ENCODE measurements at regions not wholly inside any gene's neighbourhood (a gene's known extent, or its start where the extent isn't known, plus 50 kb on each side); places are given as distances from the start of the nearest gene placed in this dataset.

- H3K23ac ChIP-seq (ENCODE audit: low read depth, low read length), result no peak overlapping the region
- no peaks in the 10 kb centered on the region for H3K9me3 ChIP-seq (ENCODE audit: control insufficient read depth, insufficient read depth, low read length)
- no peak overlapping the region for H3K4ac ChIP-seq (ENCODE audit: low read depth, low read length)
- no peak overlapping the region for H2BK15ac ChIP-seq (ENCODE audit: low read depth, low read length)
- no peak overlapping the region for H2AK9ac ChIP-seq (replicated peaks; ENCODE audit: low read depth, low read length, poor library complexity)
- H3K27ac ChIP-seq (ENCODE audit: insufficient read depth, low read length), result no peak overlapping the region
- no peak overlapping the region for H3K14ac ChIP-seq (replicated peaks; ENCODE audit: low read depth, low read length)
- no peak overlapping the region for H2BK20ac ChIP-seq (ENCODE audit: low read depth, low read length)
- WGBS, 2 experiments (ENCODE audit: extremely low coverage in 2 of 2, insufficient read length in 1 of 2), result no CpG with 5 or more reads among the region's 2 CpGs
- dilution Hi-C loops (cut with HindIII; ENCODE audit: low sequenced_read_pairs, unreplicated experiment), result no loop called here
- H3K4me1 ChIP-seq (ENCODE audit: control insufficient read depth, insufficient read depth, low read length), result no peaks in the 10 kb centered on the region
- H3K56ac ChIP-seq (ENCODE audit: extremely low read depth, insufficient read depth, low read length), result no peak overlapping the region
- H2AK5ac ChIP-seq (ENCODE audit: low read depth, low read length), result no peak overlapping the region
- DNase-seq, result no peak
- no TSS peak for BruUV-seq (replicated peaks)
- no peaks in the 10 kb centered on the region for H3K79me1 ChIP-seq (ENCODE audit: low read depth in 1 of 2, low read length in 2 of 2)
- no peak overlapping the region for H4K91ac ChIP-seq (ENCODE audit: insufficient read depth, low read depth, low read length)
- ChIA-PET CTCF (no interaction called here), POLR2A (ENCODE audit: unreplicated experiment) (no interaction called here)
- H3K27me3 ChIP-seq (ENCODE audit: control insufficient read depth, insufficient read depth, low read length), result no peaks in the 10 kb centered on the region
- no peak overlapping the region for H2AFZ ChIP-seq (replicated peaks; ENCODE audit: low read length, poor library complexity)
- H4K8ac ChIP-seq (ENCODE audit: low read depth in 2 of 2, low read length in 2 of 2), result no peak overlapping the region
- no peak overlapping the region for H3K9ac ChIP-seq (ENCODE audit: low read depth, low read length)
- no peaks in the 10 kb centered on the region for H4K20me1 ChIP-seq (ENCODE audit: insufficient read depth, low read length)
- no peak overlapping the region for H2BK120ac ChIP-seq (ENCODE audit: low read depth, low read length)
- H4K5ac ChIP-seq (ENCODE audit: low read depth, low read length), result no peak overlapping the region
- TF ChIP-seq MXI1 (IDR thresholded peaks at IDR 0.05; ENCODE audit: borderline replicate concordance, low read depth, low read length), result no peak
- no peak for TF ChIP-seq SMC3 (IDR thresholded peaks at IDR 0.05; ENCODE audit: low read depth, low read length)
- no peak for TF ChIP-seq BHLHE40 (IDR thresholded peaks at IDR 0.05; ENCODE audit: low read depth, low read length)
- TF ChIP-seq POLR2A (IDR thresholded peaks at IDR 0.05; ENCODE audit: low read depth, low read length), result no peak
- no peak for TF ChIP-seq RFX5 (IDR thresholded peaks at IDR 0.05; ENCODE audit: low read depth, low read length)
- no peak for TF ChIP-seq RAD21 (IDR thresholded peaks at IDR 0.05; ENCODE audit: low read length)
- TF ChIP-seq FOS (IDR thresholded peaks at IDR 0.05; ENCODE audit: low read depth, low read length), result no peak
- TF ChIP-seq MAFK (IDR thresholded peaks at IDR 0.05; ENCODE audit: low read depth, low read length), result no peak
- TF ChIP-seq MAZ (IDR thresholded peaks at IDR 0.05; ENCODE audit: borderline replicate concordance, low read depth, low read length), result no peak
- no peak for TF ChIP-seq USF2 (IDR thresholded peaks at IDR 0.05; ENCODE audit: low read depth, low read length)
- TF ChIP-seq CHD1 (IDR thresholded peaks at IDR 0.05; ENCODE audit: low read depth, low read length), result no peak
- no peak for ATAC-seq (ENCODE audit: low read depth)
- intact Hi-C loops (cut with micrococcal nuclease), result no loop called here
- H3K9me1 ChIP-seq (ENCODE audit: insufficient read depth, low read length), result no peaks in the 10 kb centered on the region
- no peak overlapping the region for H3K18ac ChIP-seq (ENCODE audit: low read depth, low read length)
- H2BK5ac ChIP-seq (ENCODE audit: low read depth, low read length, poor library complexity, severe bottlenecking), result no peak overlapping the region
- no peaks in the 10 kb centered on the region for H3K36me3 ChIP-seq (ENCODE audit: control insufficient read depth, insufficient read depth, low read length)
- H3K4me2 ChIP-seq (ENCODE audit: low read depth, low read length), result no peak overlapping the region
- in situ Hi-C loops (cut with MboI; ENCODE audit: low sequenced_read_pairs), result no loop called here
- H3K4me3 ChIP-seq (ENCODE audit: insufficient read depth, low read depth, low read length), result no peak overlapping the region
Observed at GRCh38 chr11:97888641-97889040, 1132.1 kb upstream of the CNTN5 start.

All from IMR-90 (cell line).